GM12865 (cell line): ENCODE measurements at regions not wholly inside any gene's neighbourhood (a gene's known extent, or its start where the extent isn't known, plus 50 kb on each side); places are given as distances from the start of the nearest gene placed in this dataset.

Source experiments
- DNase-seq: peaks from one replicate; pipeline ENCODE4 v3.0.0; 2010; ENCODE audit warnings: low read depth
- H3K4me3 ChIP-seq: 2 replicates; pipeline ENCODE4 v1.5.1; 2011; ENCODE audit warnings: mild to moderate bottlenecking, low read depth, low read length, control low read depth
- CTCF ChIP-seq: IDR thresholded peaks from 2 replicates; pipeline ENCODE4 v1.5.1; 2011; ENCODE audit warnings: low read length, control low read depth, low read depth, inconsistent platforms; ENCODE audit not compliant: insufficient read depth; ENCODE audit errors: missing control alignments

DNA sequence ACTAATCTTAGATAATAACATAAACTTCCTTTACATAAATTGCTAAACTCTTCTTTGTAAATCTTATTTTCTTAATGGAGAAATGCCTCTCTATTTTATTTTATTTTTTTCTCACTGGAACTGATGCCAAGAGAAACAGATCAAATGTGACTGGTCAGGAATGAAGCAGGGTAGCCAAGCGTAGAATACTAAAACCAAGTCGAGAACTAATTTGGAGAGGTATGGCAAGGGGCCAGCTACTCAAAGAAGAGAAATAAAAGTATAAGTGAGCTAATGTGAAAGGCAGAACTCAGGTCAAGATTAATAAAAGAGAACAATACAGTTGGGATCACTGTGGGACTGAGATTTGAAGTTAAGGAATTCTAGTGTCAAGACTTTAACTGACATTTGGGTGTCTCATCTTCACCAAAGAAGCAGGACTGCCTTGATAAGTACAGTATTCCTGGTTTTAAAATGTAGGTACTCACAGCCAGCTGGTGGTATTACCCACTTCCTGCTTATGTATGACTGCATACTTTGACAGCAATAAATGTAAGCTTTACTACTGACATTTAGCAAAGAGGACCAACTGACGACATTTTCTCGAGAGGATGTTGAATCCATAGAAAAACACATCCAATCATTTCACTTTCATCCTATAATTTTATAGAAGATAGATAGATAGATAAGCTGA lies 1192.2 kb downstream of the EFNB2 start:
- H3K4me3 ChIP-seq = no peak overlapping the region
- no peak for TF ChIP-seq CTCF
- no peak for DNase-seq

DNA sequence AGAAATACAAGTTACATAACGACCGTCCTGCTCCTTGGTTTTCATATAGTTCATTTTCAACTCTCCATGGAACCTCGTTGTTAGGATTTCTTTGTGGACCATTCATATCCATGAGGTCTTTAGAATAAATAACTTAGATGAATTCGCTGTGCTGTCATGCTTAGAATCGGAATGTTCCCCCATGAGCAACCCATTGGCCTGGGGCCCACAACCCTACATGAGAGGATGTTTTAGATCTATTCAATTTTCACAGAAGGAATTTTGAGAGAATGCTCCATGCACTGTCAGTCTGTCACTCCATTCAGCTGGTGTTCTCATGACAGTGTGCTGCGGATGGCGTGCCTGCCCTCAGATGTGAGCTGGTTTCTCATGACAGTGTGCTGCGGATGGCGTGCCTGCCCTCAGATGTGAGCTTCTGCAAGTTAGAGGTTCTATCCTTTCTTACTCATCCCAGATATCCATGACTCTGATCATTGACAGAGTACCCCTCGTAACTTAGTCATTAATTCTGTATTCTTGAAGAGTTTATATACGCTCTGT lies 1193.1 kb downstream of the EFNB2 start:
- no peak for TF ChIP-seq CTCF
- no peak overlapping the region for H3K4me3 ChIP-seq
- DNase-seq = no peak

DNA sequence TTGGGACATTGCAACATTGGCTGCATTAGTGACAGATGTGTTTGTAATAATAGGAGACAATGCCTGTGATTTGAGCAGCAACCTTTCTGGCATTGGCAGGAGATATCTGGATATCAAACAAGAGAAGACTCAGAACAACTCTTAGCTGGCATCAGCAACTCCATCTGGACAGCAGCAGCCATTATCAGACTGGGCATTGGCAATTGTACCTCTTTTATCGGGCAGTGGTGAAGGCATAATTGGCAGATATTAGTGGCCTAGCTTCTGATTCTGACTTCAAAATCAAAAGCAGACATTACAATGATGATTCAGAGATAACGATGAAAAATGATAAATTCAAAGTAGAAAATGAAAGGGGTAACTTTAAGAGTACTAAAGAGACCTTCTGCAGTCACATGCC lies 1193.7 kb downstream of the EFNB2 start:
- no peak overlapping the region for H3K4me3 ChIP-seq
- TF ChIP-seq CTCF = no peak
- no peak for DNase-seq

- H3K4me3 ChIP-seq = no peak overlapping the region
- no peak for DNase-seq
- TF ChIP-seq CTCF = no peak
These were observed 1194.2 kb downstream of the EFNB2 start for GRCh38 chr13:105341256-105341655.

- no peak for TF ChIP-seq CTCF
- DNase-seq = no peak
- no peak overlapping the region for H3K4me3 ChIP-seq
These were observed 1195.3 kb downstream of the EFNB2 start for GRCh38 chr13:105340061-105340606.

- no peak overlapping the region for H3K4me3 ChIP-seq
- TF ChIP-seq CTCF = no peak
- DNase-seq = no peak
These were observed 1196.7 kb downstream of the EFNB2 start for GRCh38 chr13:105338773-105339172.
